Transverse colon (tissue), 4 donors: ENCODE measurements at regions not wholly inside any gene's neighbourhood (a gene's known extent, or its start where the extent isn't known, plus 50 kb on each side); places are given as distances from the start of the nearest gene placed in this dataset.

Source experiments
- DNase-seq: peaks from one replicate; pipeline ENCODE4 v3.0.0-alpha.2; 2019
- H3K27ac ChIP-seq, 4 donors: fragments of 200-600 bp; sonication (generic); 2 replicates each; pipeline ENCODE4 v1.5.1; 2016 to 2018; ENCODE audit warnings: inconsistent platforms in 4 of 4
- H3K27me3 ChIP-seq: fragments of 200-600 bp; sonication (generic); 2 replicates; pipeline ENCODE4 v1.5.1; 2017; ENCODE audit warnings: inconsistent platforms
- H3K36me3 ChIP-seq, 4 donors: fragments of 200-600 bp; sonication (generic); 2 replicates each; pipeline ENCODE4 v1.5.1; 2017 to 2019; ENCODE audit warnings: inconsistent platforms in 4 of 4
- H3K4me1 ChIP-seq, 4 donors: fragments of 200-600 bp; sonication (generic); 2 replicates each; pipeline ENCODE4 v1.5.1; 2017 to 2020; ENCODE audit warnings: inconsistent platforms in 4 of 4
- H3K4me3 ChIP-seq, 4 donors: fragments of 200-600 bp; sonication (generic); 1 replicate in 1 of 4; 2 replicates in 3 of 4; pipeline versions ENCODE4 v1.5.1 to v1.6.1; 2017 to 2019; ENCODE audit warnings: inconsistent platforms in 4 of 4
- H3K9me3 ChIP-seq, 2 donors: fragments of 200-600 bp; sonication (generic); 2 replicates each; pipeline ENCODE4 v1.5.1; 2017 to 2019; ENCODE audit warnings: inconsistent platforms in 2 of 2
- EP300 ChIP-seq: sonication (generic); formaldehyde crosslinking; IDR thresholded peaks from one replicate; pipeline ENCODE4 v1.6.1; 2017; ENCODE audit warnings: antibody characterized with exemption, low read depth
- POLR2A ChIP-seq: fragments of 450-650 bp; IDR thresholded peaks from one replicate; pipeline ENCODE4 v1.6.1; 2016; ENCODE audit warnings: antibody characterized with exemption, mild to moderate bottlenecking, moderate library complexity
- POLR2AphosphoS5 ChIP-seq, 3 donors: sonication (generic); formaldehyde crosslinking; IDR thresholded peaks; one replicate each; pipeline ENCODE4 v1.6.1; 2016; ENCODE audit warnings: antibody characterized with exemption in 3 of 3
- WGBS, 2 donors: methylation state at CpG; one replicate each; pipeline ENCODE4 v1.1.5; 2018; ENCODE audit warnings: low coverage in 1 of 2; 5-methylcytosine and 5-hydroxymethylcytosine counted together
- in situ Hi-C, 4 donors: fragments of 200-750 bp; cut with MboI; loops; one replicate each; pipeline versions ENCODE4 v1.15.0 to v1.15.1; 2017; ENCODE audit warnings: low sequenced_read_pairs in 3 of 4, low pct_ligation_motif_present in 1 of 4, low pct_unique_long_range_greater_than_20kb in 1 of 4
- intact Hi-C: fragments of 100-400 bp; cut with DNase I; formaldehyde crosslinking; loops from one replicate; pipeline ENCODE4 v1.15.1; 2023; ENCODE audit warnings: low total_unique reads
- TF ChIP-seq, protein P1 (sequence below), 5 experiments: fragments of 200-600 bp in 3 of 5; fragments of 450-650 bp in 2 of 5; sonication (generic) in 3 of 5; IDR thresholded peaks; 1 replicate in 2 of 5; 2 replicates in 3 of 5; pipeline ENCODE4 v1.5.1; 2016 to 2017; ENCODE audit warnings: antibody characterized with exemption in 5 of 5, inconsistent platforms in 3 of 5, mild to moderate bottlenecking in 2 of 5, moderate library complexity in 1 of 5

GRCh38 chr13:107572156-107572555 lies 643.2 kb downstream of the LIG4 start:
- in situ Hi-C loops (no loop called here), intact Hi-C loops (no loop called here)
- no peak overlapping the region for H3K27ac ChIP-seq
- no peak for TF ChIP-seq EP300
- TF ChIP-seq, protein P1, sequence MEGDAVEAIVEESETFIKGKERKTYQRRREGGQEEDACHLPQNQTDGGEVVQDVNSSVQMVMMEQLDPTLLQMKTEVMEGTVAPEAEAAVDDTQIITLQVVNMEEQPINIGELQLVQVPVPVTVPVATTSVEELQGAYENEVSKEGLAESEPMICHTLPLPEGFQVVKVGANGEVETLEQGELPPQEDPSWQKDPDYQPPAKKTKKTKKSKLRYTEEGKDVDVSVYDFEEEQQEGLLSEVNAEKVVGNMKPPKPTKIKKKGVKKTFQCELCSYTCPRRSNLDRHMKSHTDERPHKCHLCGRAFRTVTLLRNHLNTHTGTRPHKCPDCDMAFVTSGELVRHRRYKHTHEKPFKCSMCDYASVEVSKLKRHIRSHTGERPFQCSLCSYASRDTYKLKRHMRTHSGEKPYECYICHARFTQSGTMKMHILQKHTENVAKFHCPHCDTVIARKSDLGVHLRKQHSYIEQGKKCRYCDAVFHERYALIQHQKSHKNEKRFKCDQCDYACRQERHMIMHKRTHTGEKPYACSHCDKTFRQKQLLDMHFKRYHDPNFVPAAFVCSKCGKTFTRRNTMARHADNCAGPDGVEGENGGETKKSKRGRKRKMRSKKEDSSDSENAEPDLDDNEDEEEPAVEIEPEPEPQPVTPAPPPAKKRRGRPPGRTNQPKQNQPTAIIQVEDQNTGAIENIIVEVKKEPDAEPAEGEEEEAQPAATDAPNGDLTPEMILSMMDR (IDR thresholded peaks at IDR 0.05) = no peak
- no peak for DNase-seq
- H3K36me3 ChIP-seq = no peaks in the 10 kb centered on the region
- H3K9me3 ChIP-seq = no peaks in the 10 kb centered on the region
- no peaks in the 10 kb centered on the region for H3K27me3 ChIP-seq
- 43 to 51% methylated on average over 3 of the region's 3 CpGs for WGBS, 2 donors
- H3K4me3 ChIP-seq = no peak overlapping the region
- no peaks in the 10 kb centered on the region for H3K4me1 ChIP-seq

DNA sequence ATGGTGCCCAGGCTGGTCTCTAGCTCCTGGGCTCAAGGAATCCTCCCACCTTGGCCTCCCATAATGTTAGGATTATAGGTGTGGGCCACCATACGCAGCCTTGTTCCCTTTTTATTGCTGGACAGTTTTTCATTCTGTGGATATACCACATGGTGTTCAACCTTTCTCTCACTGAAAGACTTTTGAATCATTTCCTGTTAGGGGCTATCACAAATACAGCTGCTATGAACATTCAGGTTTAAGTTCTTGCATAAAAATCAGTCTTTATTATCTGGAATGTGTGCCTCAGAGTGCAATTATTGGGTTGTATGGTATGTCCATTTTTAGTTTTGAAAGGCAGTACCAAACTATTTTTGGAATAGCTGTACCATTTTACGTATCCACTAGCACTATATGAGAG lies 647.2 kb downstream of the LIG4 start:
- WGBS, 2 donors = 88 to 90% methylated on average over 2 of the region's 2 CpGs
- no peak overlapping the region for H3K4me3 ChIP-seq
- in situ Hi-C loops (no loop called here), intact Hi-C loops (no loop called here)
- no peak overlapping the region for H3K27ac ChIP-seq
- no peaks in the 10 kb centered on the region for H3K27me3 ChIP-seq
- no peaks in the 10 kb centered on the region for H3K36me3 ChIP-seq
- no peak for DNase-seq
- no peaks in the 10 kb centered on the region for H3K4me1 ChIP-seq
- no peaks in the 10 kb centered on the region for H3K9me3 ChIP-seq
- TF ChIP-seq POLR2AphosphoS5 (IDR thresholded peaks at IDR 0.05) (no peak), POLR2A (no peak), EP300 (no peak)
- TF ChIP-seq, protein P1 (IDR thresholded peaks at IDR 0.05) = no peak

- Histone ChIP-seq H3K9me3 (no peaks in the 10 kb centered on the region), H3K36me3 (no peaks in the 10 kb centered on the region), H3K27me3 (no peaks in the 10 kb centered on the region), H3K4me3 (no peak overlapping the region), H3K4me1 (no peaks in the 10 kb centered on the region), H3K27ac (no peak overlapping the region)
- intact Hi-C loops (no loop called here), in situ Hi-C loops (no loop called here)
- WGBS, 2 donors = 35 to 37% methylated on average over 7 of the region's 7 CpGs
- no peak for DNase-seq
- TF ChIP-seq EP300 (no peak), POLR2A (no peak), POLR2AphosphoS5 (IDR thresholded peaks at IDR 0.05) (no peak)
- TF ChIP-seq, protein P1 (IDR thresholded peaks at IDR 0.05) = no peak
Measured at GRCh38 chr13:107563099-107563925, 652.0 kb downstream of the LIG4 start.

DNA sequence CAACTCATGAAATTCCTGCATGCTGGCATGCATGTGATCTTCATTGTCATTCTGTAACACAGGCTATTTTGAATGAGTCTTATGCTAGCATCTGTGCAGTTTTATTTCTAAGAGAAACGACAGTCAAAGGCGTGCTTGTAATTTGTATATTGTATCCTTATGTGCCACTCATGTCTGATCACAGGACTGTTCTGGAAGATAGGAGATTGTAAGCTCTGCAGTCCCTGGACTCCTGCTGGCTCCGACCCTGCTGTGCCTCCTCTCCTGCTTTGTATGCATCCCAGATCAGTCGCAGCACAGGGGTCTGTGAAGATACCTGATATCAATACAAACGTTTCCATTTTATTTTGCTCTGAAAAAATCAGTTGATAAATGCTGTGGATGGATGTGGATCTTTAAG lies 653.1 kb downstream of the LIG4 start:
- no peak overlapping the region for H3K27ac ChIP-seq
- H3K4me3 ChIP-seq = no peak overlapping the region
- intact Hi-C loops = no loop called here

More for the DNA sequence above, 653.1 kb downstream of the LIG4 start:
- no peaks in the 10 kb centered on the region for H3K36me3 ChIP-seq
- 59% methylated on average over 5 of the region's 5 CpGs; no CpG with 5 or more reads in 1 of the 2 donors for whole genome bisulfite sequencing, 2 donors
- no peak for DNase-seq
- no peaks in the 10 kb centered on the region for H3K4me1 ChIP-seq
- no peaks in the 10 kb centered on the region for H3K9me3 ChIP-seq
- in situ Hi-C loops = no loop called here
- TF ChIP-seq POLR2A (no peak), POLR2AphosphoS5 (IDR thresholded peaks at IDR 0.05) (no peak), EP300 (no peak)
- TF ChIP-seq, protein P1 (IDR thresholded peaks at IDR 0.05) = no peak
- no peaks in the 10 kb centered on the region for H3K27me3 ChIP-seq
